ENCODE measurements at regions not wholly inside any gene's neighbourhood (a gene's known extent, or its start where the extent isn't known, plus 50 kb on each side); places are given as distances from the start of the nearest gene placed in this dataset.

- Histone ChIP-seq H3K4me3 (no peak overlapping the region), H3K9me3 (no peaks in the 10 kb centered on the region), H3K36me3 (no peaks in the 10 kb centered on the region), H3K4me1 (no peaks in the 10 kb centered on the region), H3K27ac (no peak overlapping the region), H3K27me3 (no peaks in the 10 kb centered on the region)
- TF ChIP-seq CTCF (IDR thresholded peaks at IDR 0.05) = no peak
- no peak for TF ChIP-seq EP300 (IDR thresholded peaks at IDR 0.05)
- no peak for TF ChIP-seq POLR2A (IDR thresholded peaks at IDR 0.05)
- no peak for TF ChIP-seq POLR2AphosphoS5 (IDR thresholded peaks at IDR 0.05)
- DNase-seq = no peak
- WGBS, 2 donors = 51 to 73% methylated on average over 3 of the region's 3 CpGs
- intact Hi-C loops (cut with DNase I) = no loop called here
These were observed 733.2 kb upstream of the PKDCC start for GRCh38 chr2:41314511-41315070.

- 83 to 90% methylated on average over 6 of the region's 6 CpGs for WGBS, 2 donors
- Histone ChIP-seq H3K27ac (no peak overlapping the region), H3K9me3 (no peaks in the 10 kb centered on the region), H3K27me3 (no peaks in the 10 kb centered on the region), H3K4me3 (no peak overlapping the region), H3K4me1 (no peaks in the 10 kb centered on the region), H3K36me3 (no peaks in the 10 kb centered on the region)
- no peak for DNase-seq
- intact Hi-C loops (cut with DNase I) = no loop called here
- TF ChIP-seq EP300 (IDR thresholded peaks at IDR 0.05) = no peak
- no peak for TF ChIP-seq POLR2A (IDR thresholded peaks at IDR 0.05)
- no peak for TF ChIP-seq POLR2AphosphoS5 (IDR thresholded peaks at IDR 0.05)
- TF ChIP-seq CTCF (IDR thresholded peaks at IDR 0.05) = no peak
These were observed 728.4 kb upstream of the PKDCC start for GRCh38 chr2:41319437-41319836.

- H3K27me3 ChIP-seq = no peaks in the 10 kb centered on the region
- H3K9me3 ChIP-seq = no peaks in the 10 kb centered on the region
- H3K4me1 ChIP-seq = no peaks in the 10 kb centered on the region
- no peak overlapping the region for H3K27ac ChIP-seq
- 83 to 84% methylated on average over 5 of the region's 5 CpGs for WGBS, 2 donors
- H3K4me3 ChIP-seq = no peak overlapping the region
- intact Hi-C loops (cut with DNase I) = no loop called here
- no peak for DNase-seq
- TF ChIP-seq EP300 (IDR thresholded peaks at IDR 0.05) (no peak), POLR2A (IDR thresholded peaks at IDR 0.05) (no peak), POLR2AphosphoS5 (IDR thresholded peaks at IDR 0.05) (no peak), CTCF (IDR thresholded peaks at IDR 0.05) (no peak)
- no peaks in the 10 kb centered on the region for H3K36me3 ChIP-seq
These were observed 727.3 kb upstream of the PKDCC start for GRCh38 chr2:41320491-41320890.

- H3K9me3 ChIP-seq = no peaks in the 10 kb centered on the region
- no peak overlapping the region for H3K4me3 ChIP-seq
- no peaks in the 10 kb centered on the region for H3K36me3 ChIP-seq
- H3K27ac ChIP-seq = no peak overlapping the region
- no peaks in the 10 kb centered on the region for H3K4me1 ChIP-seq
- TF ChIP-seq POLR2A (IDR thresholded peaks at IDR 0.05) = no peak
- TF ChIP-seq EP300 (IDR thresholded peaks at IDR 0.05) = no peak
- no peak for TF ChIP-seq POLR2AphosphoS5 (IDR thresholded peaks at IDR 0.05)
- TF ChIP-seq CTCF (IDR thresholded peaks at IDR 0.05) = no peak
- intact Hi-C loops (cut with DNase I) = no loop called here
- no peaks in the 10 kb centered on the region for H3K27me3 ChIP-seq
- no peak for DNase-seq
These were observed 726.5 kb upstream of the PKDCC start for GRCh38 chr2:41321351-41321750.

- DNase-seq = no peak
- no peak overlapping the region for H3K4me3 ChIP-seq
- H3K9me3 ChIP-seq = no peaks in the 10 kb centered on the region
- WGBS, 2 donors = 31 to 76% methylated on average over 2 of the region's 2 CpGs
- H3K27ac ChIP-seq = no peak overlapping the region
- peaks cover 0 to 7% (median 0%) of the 10 kb centered on the region in 4 donors for H3K4me1 ChIP-seq
- no peaks in the 10 kb centered on the region for H3K27me3 ChIP-seq
- no peak for TF ChIP-seq POLR2AphosphoS5 (IDR thresholded peaks at IDR 0.05)
- no peak for TF ChIP-seq CTCF (IDR thresholded peaks at IDR 0.05)
- TF ChIP-seq POLR2A (IDR thresholded peaks at IDR 0.05) = no peak
- no peak for TF ChIP-seq EP300 (IDR thresholded peaks at IDR 0.05)
- no peaks in the 10 kb centered on the region for H3K36me3 ChIP-seq
- intact Hi-C loops (cut with DNase I) = no loop called here
These were observed 721.0 kb upstream of the PKDCC start for GRCh38 chr2:41326851-41327250.

Data from sigmoid colon (tissue), 6 donors.